A549 (cell line): ENCODE measurements at regions not wholly inside any gene's neighbourhood (a gene's known extent, or its start where the extent isn't known, plus 50 kb on each side); places are given as distances from the start of the nearest gene placed in this dataset.

Experiments
- ATAC-seq, 2 experiments: fragments of 200-7000 bp in 1 of 2; fragments of >200 bp in 1 of 2; cut with Nextera tagmentation in 1 of 2; cut with Tn5 transposase in 1 of 2; 3 replicates each; pipeline versions ENCODE4 v1.8.0 to v1.9.1; 2018 to 2020; ENCODE audit warnings: mild to moderate bottlenecking in 1 of 2, moderate library complexity in 1 of 2
- CTCF ChIA-PET: fragments of 300-600 bp; sonication (Branson Sonifier 250); formaldehyde crosslinking; extraction: SDS; loops from one replicate; lab custom pipeline; 2021; ENCODE audit warnings: antibody characterized with exemption, inconsistent platforms; lab: Yijun Ruan, JAX
- POLR2A ChIA-PET: fragments of 350-600 bp; formaldehyde crosslinking; extraction: SDS; loops from one replicate; lab custom pipeline; 2021; ENCODE audit warnings: antibody characterized with exemption, inconsistent platforms; lab: Yijun Ruan, JAX
- DNase-seq, 2 experiments: peaks; one replicate each; pipeline versions ENCODE4 v3.0.0 to v3.0.0-alpha.2; 2011 to 2016; ENCODE audit warnings: low read depth in 1 of 2, low spot score in 1 of 2
- FAIRE-seq: peaks from 2 replicates; lab custom pipeline; 2011; peaks lifted over from hg19 to GRCh38; lab: Jason Lieb, UNC
- H3K27ac ChIP-seq, 2 experiments: fragments of >200 bp; sonication (Bioruptor Twin); formaldehyde crosslinking; 3 replicates each; pipeline ENCODE4 v1.5.1; 2016 to 2017
- H3K4me1 ChIP-seq: fragments of >200 bp; sonication (Bioruptor Twin); formaldehyde crosslinking; 3 replicates; pipeline ENCODE4 v1.6.1; 2016
- H3K4me2 ChIP-seq: fragments of >200 bp; sonication (Bioruptor Twin); formaldehyde crosslinking; 3 replicates; pipeline ENCODE4 v1.6.1; 2016
- H3K4me3 ChIP-seq: fragments of >200 bp; sonication (Bioruptor Twin); formaldehyde crosslinking; 3 replicates; pipeline ENCODE4 v1.5.1; 2016
- H3K9me3 ChIP-seq: fragments of >200 bp; sonication (Bioruptor Twin); formaldehyde crosslinking; 3 replicates; pipeline ENCODE4 v1.6.1; 2016
- BHLHE40 ChIP-seq: IDR thresholded peaks from 2 replicates; pipeline ENCODE4 v1.6.1; 2012; ENCODE audit warnings: low read depth, low read length, inconsistent platforms
- CBX2 ChIP-seq: fragments of 200-600 bp; sonication (generic); IDR thresholded peaks from 2 replicates; pipeline ENCODE4 v1.6.1; 2016; ENCODE audit warnings: low read depth, mild to moderate bottlenecking, borderline replicate concordance
- CBX8 ChIP-seq: fragments of 200-600 bp; sonication (generic); IDR thresholded peaks from 2 replicates; pipeline ENCODE4 v1.6.1; 2016
- CEBPB ChIP-seq, 2 experiments: fragments of >200 bp in 1 of 2; sonication (Bioruptor Twin) in 1 of 2; formaldehyde crosslinking in 1 of 2; IDR thresholded peaks; 2 replicates each; pipeline ENCODE4 v1.6.1; 2012 to 2016
- CHD2 ChIP-seq: fragments of 150-350 bp; IDR thresholded peaks from 2 replicates; pipeline ENCODE4 v1.6.1; 2014; ENCODE audit warnings: low read length; ENCODE audit not compliant: partially characterized antibody
- EHMT2 ChIP-seq: fragments of 200-600 bp; sonication (generic); IDR thresholded peaks from 2 replicates; pipeline ENCODE4 v1.6.1; 2016; ENCODE audit warnings: antibody characterized with exemption, low read depth, mild to moderate bottlenecking, moderate library complexity
- FOSL2 ChIP-seq, 2 experiments: fragments of 450-650 bp in 1 of 2; fragments of >200 bp in 1 of 2; sonication (Bioruptor Twin) in 1 of 2; formaldehyde crosslinking; IDR thresholded peaks; 2 replicates each; pipeline versions ENCODE4 v1.5.0 to v1.6.1; 2016 to 2020; ENCODE audit warnings: mild to moderate bottlenecking in 1 of 2, moderate library complexity in 1 of 2
- FOXS1 ChIP-seq: fragments of 250-450 bp; sonication (Bioruptor Pico); IDR thresholded peaks from 2 replicates; pipeline ENCODE4 v1.5.0; 2020; ENCODE audit warnings: mild to moderate bottlenecking, moderate library complexity
- GATA3 ChIP-seq: IDR thresholded peaks from 2 replicates; pipeline ENCODE4 v1.6.1; 2012; ENCODE audit warnings: borderline replicate concordance
- HDAC2 ChIP-seq: fragments of 200-600 bp; sonication (generic); IDR thresholded peaks from 2 replicates; pipeline ENCODE4 v1.6.1; 2016
- HOXA7 ChIP-seq: fragments of 250-450 bp; sonication (Bioruptor Pico); IDR thresholded peaks from 2 replicates; pipeline ENCODE4 v1.5.0; 2020; ENCODE audit warnings: mild to moderate bottlenecking, moderate library complexity
- KDM1A ChIP-seq: fragments of 200-600 bp; sonication (generic); IDR thresholded peaks from 2 replicates; pipeline ENCODE4 v1.6.1; 2016; ENCODE audit warnings: low read depth, mild to moderate bottlenecking
- MAFK ChIP-seq: fragments of 450-650 bp; IDR thresholded peaks from 2 replicates; pipeline ENCODE4 v1.6.1; 2014; ENCODE audit not compliant: partially characterized antibody
- MAZ ChIP-seq: fragments of 150-350 bp; IDR thresholded peaks from 2 replicates; pipeline ENCODE4 v1.6.1; 2014; ENCODE audit warnings: antibody characterized with exemption, low read depth, low read length, borderline replicate concordance
- NFE2L2 ChIP-seq: fragments of 150-350 bp; conservative IDR thresholded peaks from 2 replicates; pipeline ENCODE4 v1.6.1; 2014; ENCODE audit warnings: low read length
- PHF8 ChIP-seq: fragments of 200-600 bp; sonication (generic); IDR thresholded peaks from 2 replicates; pipeline ENCODE4 v1.6.1; 2016; ENCODE audit warnings: low read depth, mild to moderate bottlenecking, antibody characterized with exemption, moderate library complexity, borderline replicate concordance
- POLR2AphosphoS2 ChIP-seq: conservative IDR thresholded peaks from 2 replicates; pipeline ENCODE4 v1.6.1; 2012; ENCODE audit warnings: low read length, improper control_type of control experiment, inconsistent platforms
- TFCP2L1 ChIP-seq: fragments of 250-450 bp; sonication (Bioruptor Pico); IDR thresholded peaks from 2 replicates; pipeline ENCODE4 v1.5.0; 2021; ENCODE audit warnings: mild to moderate bottlenecking
- ZC3H11A ChIP-seq: fragments of 450-650 bp; IDR thresholded peaks from 2 replicates; pipeline ENCODE4 v1.6.1; 2014; ENCODE audit warnings: antibody characterized with exemption, mild to moderate bottlenecking
- ZNF302 ChIP-seq: fragments of 250-450 bp; sonication (Bioruptor Pico); IDR thresholded peaks from 2 replicates; pipeline ENCODE4 v1.9.0; 2021; ENCODE audit warnings: inconsistent platforms, mild to moderate bottlenecking, moderate library complexity
- ZSCAN20 ChIP-seq: fragments of 250-450 bp; sonication (Bioruptor Pico); IDR thresholded peaks from 2 replicates; pipeline ENCODE4 v1.8.0; 2022; ENCODE audit warnings: mild to moderate bottlenecking, moderate library complexity
- WGBS: methylation state at CpG from one replicate; pipeline ENCODE4 v1.1.6; 2017; ENCODE audit errors: missing lambda C conversion rate; 5-methylcytosine and 5-hydroxymethylcytosine counted together
- TF ChIP-seq, protein P1 (sequence below): fragments of 200-600 bp; sonication (generic); IDR thresholded peaks from 2 replicates; pipeline ENCODE4 v1.6.1; 2016; ENCODE audit warnings: antibody characterized with exemption, mild to moderate bottlenecking, moderate library complexity
- TF ChIP-seq, protein P2 (sequence below): fragments of 450-650 bp; IDR thresholded peaks from 2 replicates; pipeline ENCODE4 v1.6.1; 2014; ENCODE audit warnings: antibody characterized with exemption
- TF ChIP-seq, protein P3 (sequence below): fragments of >200 bp; sonication (Bioruptor Twin); formaldehyde crosslinking; IDR thresholded peaks from 3 replicates; pipeline ENCODE4 v1.6.1; 2016
- TF ChIP-seq, protein P4 (sequence below): IDR thresholded peaks from 2 replicates; pipeline ENCODE4 v1.6.1; 2012
- TF ChIP-seq, protein P5 (sequence below): IDR thresholded peaks from 2 replicates; pipeline ENCODE4 v1.6.1; 2012
- TF ChIP-seq, protein P6 (sequence below): fragments of >200 bp; sonication (Bioruptor Twin); formaldehyde crosslinking; IDR thresholded peaks from 3 replicates; pipeline ENCODE4 v1.5.1; 2016

DNA sequence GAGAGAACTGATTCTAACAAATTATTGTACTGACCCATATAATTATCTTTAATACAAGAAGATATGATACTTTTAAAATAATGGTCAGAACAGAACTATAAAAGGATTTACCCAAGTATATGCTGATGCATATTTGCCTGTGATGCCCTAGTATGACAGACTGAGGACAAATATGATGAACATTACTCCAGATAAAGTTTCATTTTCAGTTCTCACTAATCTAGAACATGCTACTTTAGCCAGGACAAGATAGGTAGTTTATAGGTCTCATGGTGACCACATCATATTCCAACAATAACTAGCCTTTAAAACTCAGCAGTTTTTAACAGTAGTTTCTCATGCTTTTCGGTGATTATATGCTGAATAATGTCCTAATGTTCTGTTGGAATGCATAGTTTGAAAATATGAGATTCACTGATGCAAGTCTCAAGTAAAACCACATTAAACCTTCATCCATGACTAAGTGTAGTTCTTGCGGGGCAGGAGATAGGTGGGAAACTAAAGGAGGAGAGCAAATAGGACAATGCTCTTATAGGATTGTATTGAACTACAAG is 295.2 kb upstream of the AGA start (continued):
- TF ChIP-seq, protein P1, sequence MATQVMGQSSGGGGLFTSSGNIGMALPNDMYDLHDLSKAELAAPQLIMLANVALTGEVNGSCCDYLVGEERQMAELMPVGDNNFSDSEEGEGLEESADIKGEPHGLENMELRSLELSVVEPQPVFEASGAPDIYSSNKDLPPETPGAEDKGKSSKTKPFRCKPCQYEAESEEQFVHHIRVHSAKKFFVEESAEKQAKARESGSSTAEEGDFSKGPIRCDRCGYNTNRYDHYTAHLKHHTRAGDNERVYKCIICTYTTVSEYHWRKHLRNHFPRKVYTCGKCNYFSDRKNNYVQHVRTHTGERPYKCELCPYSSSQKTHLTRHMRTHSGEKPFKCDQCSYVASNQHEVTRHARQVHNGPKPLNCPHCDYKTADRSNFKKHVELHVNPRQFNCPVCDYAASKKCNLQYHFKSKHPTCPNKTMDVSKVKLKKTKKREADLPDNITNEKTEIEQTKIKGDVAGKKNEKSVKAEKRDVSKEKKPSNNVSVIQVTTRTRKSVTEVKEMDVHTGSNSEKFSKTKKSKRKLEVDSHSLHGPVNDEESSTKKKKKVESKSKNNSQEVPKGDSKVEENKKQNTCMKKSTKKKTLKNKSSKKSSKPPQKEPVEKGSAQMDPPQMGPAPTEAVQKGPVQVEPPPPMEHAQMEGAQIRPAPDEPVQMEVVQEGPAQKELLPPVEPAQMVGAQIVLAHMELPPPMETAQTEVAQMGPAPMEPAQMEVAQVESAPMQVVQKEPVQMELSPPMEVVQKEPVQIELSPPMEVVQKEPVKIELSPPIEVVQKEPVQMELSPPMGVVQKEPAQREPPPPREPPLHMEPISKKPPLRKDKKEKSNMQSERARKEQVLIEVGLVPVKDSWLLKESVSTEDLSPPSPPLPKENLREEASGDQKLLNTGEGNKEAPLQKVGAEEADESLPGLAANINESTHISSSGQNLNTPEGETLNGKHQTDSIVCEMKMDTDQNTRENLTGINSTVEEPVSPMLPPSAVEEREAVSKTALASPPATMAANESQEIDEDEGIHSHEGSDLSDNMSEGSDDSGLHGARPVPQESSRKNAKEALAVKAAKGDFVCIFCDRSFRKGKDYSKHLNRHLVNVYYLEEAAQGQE, result no peak
- TF ChIP-seq, protein P2, sequence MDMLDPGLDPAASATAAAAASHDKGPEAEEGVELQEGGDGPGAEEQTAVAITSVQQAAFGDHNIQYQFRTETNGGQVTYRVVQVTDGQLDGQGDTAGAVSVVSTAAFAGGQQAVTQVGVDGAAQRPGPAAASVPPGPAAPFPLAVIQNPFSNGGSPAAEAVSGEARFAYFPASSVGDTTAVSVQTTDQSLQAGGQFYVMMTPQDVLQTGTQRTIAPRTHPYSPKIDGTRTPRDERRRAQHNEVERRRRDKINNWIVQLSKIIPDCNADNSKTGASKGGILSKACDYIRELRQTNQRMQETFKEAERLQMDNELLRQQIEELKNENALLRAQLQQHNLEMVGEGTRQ, result no peak
- no peak for TF ChIP-seq BHLHE40
- no peak for TF ChIP-seq CBX8
- no peak for TF ChIP-seq NFE2L2

DNA sequence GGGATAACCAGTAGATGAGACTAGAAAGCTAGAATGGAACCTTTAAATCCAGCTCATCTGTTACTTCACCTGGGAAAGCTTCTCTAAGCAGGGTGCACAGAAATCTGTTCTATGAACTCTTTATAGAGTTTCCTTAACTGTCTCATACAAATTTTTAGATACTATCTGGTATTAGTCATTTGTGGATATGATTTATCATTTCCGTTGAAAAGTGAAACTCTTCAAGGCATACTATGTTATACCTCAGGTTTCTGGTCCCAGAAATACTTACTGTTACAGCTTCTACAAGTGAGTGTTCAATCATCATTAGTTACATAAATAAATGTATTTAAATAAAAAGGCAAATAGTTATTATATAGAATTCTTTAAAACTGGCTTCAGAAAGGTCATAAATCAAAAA is 298.3 kb upstream of the AGA start:
- Histone ChIP-seq H3K4me3 (no peak overlapping the region), H3K27ac (no peak overlapping the region), H3K9me3 (no peaks in the 10 kb centered on the region), H3K4me1 (no peaks in the 10 kb centered on the region), H3K4me2 (no peak overlapping the region)
- ChIA-PET POLR2A (no interaction called here), CTCF (no interaction called here)
- no peak for DNase-seq
- no peak for ATAC-seq
- WGBS, result 71% methylated on average over 1 of the region's 1 CpG
- TF ChIP-seq ZSCAN20 (CRISPR knock-in tag) (no peak), ZNF302 (no peak), TFCP2L1 (CRISPR knock-in tag) (no peak), CHD2 (no peak), MAZ (no peak), CEBPB (IDR thresholded peaks at IDR 0.05) (no peak), CBX2 (no peak), GATA3 (no peak), EHMT2 (no peak), PHF8 (no peak), FOSL2 (IDR thresholded peaks at IDR 0.05) (no peak), FOSL2 (CRISPR knock-in tag; IDR thresholded peaks at IDR 0.05) (no peak), HDAC2 (no peak), FOXS1 (CRISPR knock-in tag) (no peak)
- TF ChIP-seq, protein P3, sequence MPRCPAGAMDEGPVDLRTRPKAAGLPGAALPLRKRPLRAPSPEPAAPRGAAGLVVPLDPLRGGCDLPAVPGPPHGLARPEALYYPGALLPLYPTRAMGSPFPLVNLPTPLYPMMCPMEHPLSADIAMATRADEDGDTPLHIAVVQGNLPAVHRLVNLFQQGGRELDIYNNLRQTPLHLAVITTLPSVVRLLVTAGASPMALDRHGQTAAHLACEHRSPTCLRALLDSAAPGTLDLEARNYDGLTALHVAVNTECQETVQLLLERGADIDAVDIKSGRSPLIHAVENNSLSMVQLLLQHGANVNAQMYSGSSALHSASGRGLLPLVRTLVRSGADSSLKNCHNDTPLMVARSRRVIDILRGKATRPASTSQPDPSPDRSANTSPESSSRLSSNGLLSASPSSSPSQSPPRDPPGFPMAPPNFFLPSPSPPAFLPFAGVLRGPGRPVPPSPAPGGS, result no peak
- no peak for FAIRE-seq

DNA sequence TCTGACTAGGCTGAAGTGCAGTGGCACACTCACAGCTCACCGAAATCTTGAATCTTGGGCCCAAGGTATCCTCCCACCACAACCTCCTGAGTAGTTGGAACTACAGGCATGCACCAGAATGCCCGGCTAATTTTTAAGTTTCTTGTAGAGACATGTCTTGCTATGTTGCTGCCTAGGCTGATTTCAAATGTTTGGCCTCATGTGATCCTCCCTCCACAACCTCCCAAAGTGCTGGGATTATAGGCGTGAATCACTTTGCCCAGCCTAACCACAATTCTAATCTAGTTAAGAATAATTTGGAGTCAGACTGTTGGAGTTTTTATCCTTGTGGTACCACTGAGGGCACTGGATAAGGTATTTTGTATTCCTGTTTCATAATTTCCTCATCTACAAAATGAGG is 317.5 kb upstream of the AGA start:
- ChIA-PET CTCF (no interaction called here), POLR2A (no interaction called here)
- ATAC-seq, result no peak
- 65% methylated on average over 3 of the region's 3 CpGs for WGBS
- no peaks in the 10 kb centered on the region for H3K9me3 ChIP-seq
- no peak overlapping the region for H3K27ac ChIP-seq
- FAIRE-seq, result no peak
- H3K4me2 ChIP-seq, result no peak overlapping the region
- H3K4me3 ChIP-seq, result no peak overlapping the region
- H3K4me1 ChIP-seq, result no peaks in the 10 kb centered on the region
- no peak for DNase-seq
- TF ChIP-seq, protein P4, sequence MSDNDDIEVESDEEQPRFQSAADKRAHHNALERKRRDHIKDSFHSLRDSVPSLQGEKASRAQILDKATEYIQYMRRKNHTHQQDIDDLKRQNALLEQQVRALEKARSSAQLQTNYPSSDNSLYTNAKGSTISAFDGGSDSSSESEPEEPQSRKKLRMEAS, result no peak
- no peak for TF ChIP-seq KDM1A
- TF ChIP-seq, protein P5, sequence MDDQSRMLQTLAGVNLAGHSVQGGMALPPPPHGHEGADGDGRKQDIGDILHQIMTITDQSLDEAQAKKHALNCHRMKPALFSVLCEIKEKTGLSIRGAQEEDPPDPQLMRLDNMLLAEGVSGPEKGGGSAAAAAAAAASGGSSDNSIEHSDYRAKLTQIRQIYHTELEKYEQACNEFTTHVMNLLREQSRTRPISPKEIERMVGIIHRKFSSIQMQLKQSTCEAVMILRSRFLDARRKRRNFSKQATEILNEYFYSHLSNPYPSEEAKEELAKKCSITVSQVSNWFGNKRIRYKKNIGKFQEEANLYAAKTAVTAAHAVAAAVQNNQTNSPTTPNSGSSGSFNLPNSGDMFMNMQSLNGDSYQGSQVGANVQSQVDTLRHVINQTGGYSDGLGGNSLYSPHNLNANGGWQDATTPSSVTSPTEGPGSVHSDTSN, result no peak
- no peak for TF ChIP-seq BHLHE40
- no peak for TF ChIP-seq HDAC2
- TF ChIP-seq ZC3H11A, result no peak
- no peak for TF ChIP-seq MAFK
- no peak for TF ChIP-seq HOXA7 (CRISPR knock-in tag)
- TF ChIP-seq CEBPB (IDR thresholded peaks at IDR 0.05), result no peak
- no peak for TF ChIP-seq POLR2AphosphoS2
- TF ChIP-seq, protein P6, sequence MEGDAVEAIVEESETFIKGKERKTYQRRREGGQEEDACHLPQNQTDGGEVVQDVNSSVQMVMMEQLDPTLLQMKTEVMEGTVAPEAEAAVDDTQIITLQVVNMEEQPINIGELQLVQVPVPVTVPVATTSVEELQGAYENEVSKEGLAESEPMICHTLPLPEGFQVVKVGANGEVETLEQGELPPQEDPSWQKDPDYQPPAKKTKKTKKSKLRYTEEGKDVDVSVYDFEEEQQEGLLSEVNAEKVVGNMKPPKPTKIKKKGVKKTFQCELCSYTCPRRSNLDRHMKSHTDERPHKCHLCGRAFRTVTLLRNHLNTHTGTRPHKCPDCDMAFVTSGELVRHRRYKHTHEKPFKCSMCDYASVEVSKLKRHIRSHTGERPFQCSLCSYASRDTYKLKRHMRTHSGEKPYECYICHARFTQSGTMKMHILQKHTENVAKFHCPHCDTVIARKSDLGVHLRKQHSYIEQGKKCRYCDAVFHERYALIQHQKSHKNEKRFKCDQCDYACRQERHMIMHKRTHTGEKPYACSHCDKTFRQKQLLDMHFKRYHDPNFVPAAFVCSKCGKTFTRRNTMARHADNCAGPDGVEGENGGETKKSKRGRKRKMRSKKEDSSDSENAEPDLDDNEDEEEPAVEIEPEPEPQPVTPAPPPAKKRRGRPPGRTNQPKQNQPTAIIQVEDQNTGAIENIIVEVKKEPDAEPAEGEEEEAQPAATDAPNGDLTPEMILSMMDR, result no peak
